OCI-LY1 (cell line): ENCODE measurements at regions not wholly inside any gene's neighbourhood (a gene's known extent, or its start where the extent isn't known, plus 50 kb on each side); places are given as distances from the start of the nearest gene placed in this dataset.

Experiments used
- H2AFZ ChIP-seq: fragments of 200-600 bp; sonication (generic), shearing (Covaris generic); 2 replicates; pipeline ENCODE4 v1.6.0; 2014; ENCODE audit warnings: antibody characterized with exemption, mild to moderate bottlenecking, low read length
- H3F3A ChIP-seq: fragments of 200-600 bp; sonication (generic), shearing (Covaris generic); 2 replicates; pipeline ENCODE4 v1.6.0; 2014; ENCODE audit warnings: mild to moderate bottlenecking, antibody characterized with exemption, low read length, moderate library complexity; ENCODE audit not compliant: insufficient read depth
- H3K27ac ChIP-seq: fragments of 200-600 bp; sonication (generic); 2 replicates; pipeline ENCODE4 v1.5.1; 2014; ENCODE audit warnings: low read length, mixed run types, mild to moderate bottlenecking, low read depth; ENCODE audit not compliant: poor library complexity, severe bottlenecking
- H3K27me3 ChIP-seq: fragments of 200-600 bp; sonication (generic); 2 replicates; pipeline ENCODE4 v1.6.0; 2014; ENCODE audit warnings: antibody characterized with exemption, mild to moderate bottlenecking, low read length, moderate library complexity; ENCODE audit not compliant: insufficient read depth
- H3K36me3 ChIP-seq: fragments of 200-600 bp; sonication (generic); 2 replicates; pipeline ENCODE4 v1.6.1; 2014; ENCODE audit warnings: mild to moderate bottlenecking, antibody characterized with exemption, low read length, moderate library complexity, mixed read lengths; ENCODE audit not compliant: insufficient read depth
- H3K4me1 ChIP-seq: fragments of 200-600 bp; sonication (generic); 2 replicates; pipeline ENCODE4 v1.5.1; 2014; ENCODE audit warnings: mild to moderate bottlenecking, low read length, moderate library complexity; ENCODE audit not compliant: insufficient read depth, severe bottlenecking
- H3K4me2 ChIP-seq: fragments of 200-600 bp; sonication (generic), shearing (Covaris generic); 2 replicates; pipeline ENCODE4 v1.6.1; 2014; ENCODE audit warnings: low read length
- H3K4me3 ChIP-seq: fragments of 200-600 bp; sonication (generic); 2 replicates; pipeline ENCODE4 v1.5.1; 2014; ENCODE audit warnings: low read length, low read depth, mild to moderate bottlenecking, mixed read lengths; ENCODE audit not compliant: poor library complexity, severe bottlenecking
- H3K79me2 ChIP-seq: fragments of 200-600 bp; shearing (Covaris generic); 2 replicates; pipeline ENCODE4 v1.6.1; 2016; ENCODE audit warnings: mixed run types, low read length, mixed read lengths; ENCODE audit not compliant: insufficient read depth
- H3K9ac ChIP-seq: fragments of 200-600 bp; sonication (generic), shearing (Covaris generic); 2 replicates; pipeline ENCODE4 v1.6.1; 2014; ENCODE audit warnings: mild to moderate bottlenecking, low read length, mixed read lengths
- H3K9me2 ChIP-seq: fragments of 200-600 bp; sonication (generic), shearing (Covaris generic); 2 replicates; pipeline ENCODE4 v1.6.1; 2014; ENCODE audit warnings: low read depth, mild to moderate bottlenecking, low read length, mixed read lengths
- H3K9me3 ChIP-seq: fragments of 200-600 bp; shearing (Covaris generic); 2 replicates; pipeline ENCODE4 v1.6.1; 2014; ENCODE audit warnings: low read length, mixed read lengths
- H4K20me1 ChIP-seq: fragments of 200-600 bp; sonication (generic), shearing (Covaris generic); 2 replicates; pipeline ENCODE4 v1.6.0; 2016; ENCODE audit warnings: mild to moderate bottlenecking, low read length; ENCODE audit not compliant: insufficient read depth
- CTCF ChIP-seq: fragments of 200-600 bp; sonication (generic), shearing (Covaris generic); IDR thresholded peaks from 2 replicates; pipeline ENCODE4 v1.5.1; 2017; ENCODE audit warnings: mild to moderate bottlenecking, antibody characterized with exemption, low read length, moderate library complexity, mixed read lengths
- EZH2 ChIP-seq: fragments of 200-600 bp; sonication (generic), shearing (Covaris generic); IDR thresholded peaks from 2 replicates; pipeline ENCODE4 v1.8.0; 2017; ENCODE audit warnings: borderline replicate concordance, mixed run types, mild to moderate bottlenecking, antibody characterized with exemption, low read length, moderate library complexity, mixed read lengths

GRCh38 chr3:79887213-79887612, 119.4 kb upstream of the ROBO1 start:
- Histone ChIP-seq H3K27me3 (no peaks in the 10 kb centered on the region), H3K36me3 (no peaks in the 10 kb centered on the region), H3K4me2 (no peak overlapping the region), H3F3A (no peaks in the 10 kb centered on the region), H4K20me1 (no peaks in the 10 kb centered on the region), H3K9ac (no peak overlapping the region), H2AFZ (no peak overlapping the region), H3K9me3 (no peaks in the 10 kb centered on the region), H3K9me2 (no peaks in the 10 kb centered on the region), H3K79me2 (no peaks in the 10 kb centered on the region), H3K4me3 (no peak overlapping the region), H3K4me1 (no peaks in the 10 kb centered on the region), H3K27ac (no peak overlapping the region)
- no peak for TF ChIP-seq CTCF
- no peak for TF ChIP-seq EZH2

GRCh38 chr3:79886204-79886603, 118.4 kb upstream of the ROBO1 start:
- H3K27me3 ChIP-seq = no peaks in the 10 kb centered on the region
- TF ChIP-seq EZH2 (no peak), CTCF (no peak)
- H3K4me1 ChIP-seq = no peaks in the 10 kb centered on the region
- H3K4me3 ChIP-seq = no peak overlapping the region
- no peak overlapping the region for H3K9ac ChIP-seq
- no peak overlapping the region for H3K4me2 ChIP-seq
- no peaks in the 10 kb centered on the region for H3K79me2 ChIP-seq
- H3K36me3 ChIP-seq = no peaks in the 10 kb centered on the region
- no peaks in the 10 kb centered on the region for H3K9me3 ChIP-seq
- H4K20me1 ChIP-seq = no peaks in the 10 kb centered on the region
- H3K9me2 ChIP-seq = no peaks in the 10 kb centered on the region
- H2AFZ ChIP-seq = no peak overlapping the region
- no peaks in the 10 kb centered on the region for H3F3A ChIP-seq
- no peak overlapping the region for H3K27ac ChIP-seq

GRCh38 chr3:79885407-79885806, 117.6 kb upstream of the ROBO1 start:
- Histone ChIP-seq H2AFZ (no peak overlapping the region), H3K36me3 (no peaks in the 10 kb centered on the region), H3K4me2 (no peak overlapping the region), H3K79me2 (no peaks in the 10 kb centered on the region), H3K27ac (no peak overlapping the region), H3K9me3 (no peaks in the 10 kb centered on the region), H3F3A (no peaks in the 10 kb centered on the region), H3K27me3 (no peaks in the 10 kb centered on the region), H3K4me1 (no peaks in the 10 kb centered on the region), H3K4me3 (no peak overlapping the region), H3K9me2 (no peaks in the 10 kb centered on the region), H3K9ac (no peak overlapping the region), H4K20me1 (no peaks in the 10 kb centered on the region)
- TF ChIP-seq CTCF (no peak), EZH2 (no peak)
